ENCODE measurements at regions not wholly inside any gene's neighbourhood (a gene's known extent, or its start where the extent isn't known, plus 50 kb on each side); places are given as distances from the start of the nearest gene placed in this dataset.

- H3K36me3 ChIP-seq = no peaks in the 10 kb centered on the region
- H3K27ac ChIP-seq = no peak overlapping the region
- DNase-seq = no peak
- TF ChIP-seq POLR2A (IDR thresholded peaks at IDR 0.05) (no peak), CTCF (IDR thresholded peaks at IDR 0.05) (no peak)
- no peaks in the 10 kb centered on the region for H3K9me3 ChIP-seq
- no peaks in the 10 kb centered on the region for H3K27me3 ChIP-seq
- intact Hi-C loops (cut with DNase I) = no loop called here
- H3K4me3 ChIP-seq (replicated peaks in 1 of 3) = no peak overlapping the region
- no peaks in the 10 kb centered on the region for H3K4me1 ChIP-seq
- 69 to 71% methylated on average over 7 of the region's 7 CpGs for WGBS, 2 donors
These were observed 163.5 kb upstream of the CDH11 start for GRCh38 chr16:65285128-65286048.

- Histone ChIP-seq H3K36me3 (no peaks in the 10 kb centered on the region), H3K27ac (no peak overlapping the region), H3K27me3 (no peaks in the 10 kb centered on the region), H3K4me3 (replicated peaks in 1 of 3) (no peak overlapping the region), H3K4me1 (no peaks in the 10 kb centered on the region), H3K9me3 (no peaks in the 10 kb centered on the region)
- DNase-seq = no peak
- 70 to 71% methylated on average over 8 of the region's 8 CpGs for WGBS, 2 donors
- TF ChIP-seq POLR2A (IDR thresholded peaks at IDR 0.05) (no peak), CTCF (IDR thresholded peaks at IDR 0.05) (no peak)
- intact Hi-C loops (cut with DNase I) = no loop called here
These were observed 162.8 kb upstream of the CDH11 start for GRCh38 chr16:65284626-65285025.

GRCh38 chr16:65283181-65283651, 161.4 kb upstream of the CDH11 start:
- intact Hi-C loops (cut with DNase I) = no loop called here
- no peak for TF ChIP-seq POLR2A (IDR thresholded peaks at IDR 0.05)
- TF ChIP-seq CTCF (IDR thresholded peaks at IDR 0.05) = no peak
- Histone ChIP-seq H3K4me3 (replicated peaks in 1 of 3) (no peak overlapping the region), H3K9me3 (no peaks in the 10 kb centered on the region), H3K27me3 (no peaks in the 10 kb centered on the region), H3K4me1 (no peaks in the 10 kb centered on the region), H3K27ac (no peak overlapping the region), H3K36me3 (no peaks in the 10 kb centered on the region)
- no peak for DNase-seq
- WGBS, 2 donors = 28 to 35% methylated on average over 3 of the region's 3 CpGs

- no peaks in the 10 kb centered on the region for H3K36me3 ChIP-seq
- intact Hi-C loops (cut with DNase I) = no loop called here
- H3K9me3 ChIP-seq = no peaks in the 10 kb centered on the region
- H3K27me3 ChIP-seq = no peaks in the 10 kb centered on the region
- TF ChIP-seq CTCF (IDR thresholded peaks at IDR 0.05) (no peak), POLR2A (IDR thresholded peaks at IDR 0.05) (no peak)
- H3K4me3 ChIP-seq (replicated peaks in 1 of 3) = no peak overlapping the region
- H3K4me1 ChIP-seq = no peaks in the 10 kb centered on the region
- no peak for DNase-seq
- WGBS, 2 donors = 68 to 77% methylated on average over 2 of the region's 2 CpGs
- no peak overlapping the region for H3K27ac ChIP-seq
These were observed 159.7 kb upstream of the CDH11 start for GRCh38 chr16:65281586-65281985.

GRCh38 chr16:65280845-65281512, 159.1 kb upstream of the CDH11 start:
- Histone ChIP-seq H3K27ac (no peak overlapping the region), H3K27me3 (no peaks in the 10 kb centered on the region), H3K4me3 (replicated peaks in 1 of 3) (no peak overlapping the region), H3K4me1 (no peaks in the 10 kb centered on the region), H3K9me3 (no peaks in the 10 kb centered on the region), H3K36me3 (no peaks in the 10 kb centered on the region)
- 55 to 62% methylated on average over 8 of the region's 8 CpGs for WGBS, 2 donors
- TF ChIP-seq POLR2A (IDR thresholded peaks at IDR 0.05) = no peak
- TF ChIP-seq CTCF (IDR thresholded peaks at IDR 0.05) = no peak
- intact Hi-C loops (cut with DNase I) = no loop called here
- DNase-seq = no peak
